ENCODE measurements at regions not wholly inside any gene's neighbourhood (a gene's known extent, or its start where the extent isn't known, plus 50 kb on each side); places are given as distances from the start of the nearest gene placed in this dataset.

DNA sequence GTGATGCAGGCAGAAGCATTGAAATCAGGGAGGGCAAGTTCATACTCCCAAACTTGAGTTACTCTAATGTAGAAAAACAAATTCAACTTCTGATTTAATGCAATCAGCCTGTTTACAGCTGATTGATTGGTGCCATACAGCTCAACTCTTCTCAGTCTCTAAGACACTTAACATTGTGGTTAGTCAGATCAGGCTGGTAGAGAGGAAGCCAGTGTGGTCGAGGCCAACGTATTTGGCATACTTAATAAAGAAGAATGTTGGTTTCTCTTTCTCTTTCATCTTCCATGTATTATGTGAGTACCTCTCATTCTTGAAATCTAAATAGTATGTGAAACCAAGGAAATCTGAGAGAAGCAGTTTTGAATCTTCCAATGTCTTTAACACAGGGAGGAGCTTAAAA is 255.0 kb upstream of the SLITRK1 start:
- TF ChIP-seq, protein P1, sequence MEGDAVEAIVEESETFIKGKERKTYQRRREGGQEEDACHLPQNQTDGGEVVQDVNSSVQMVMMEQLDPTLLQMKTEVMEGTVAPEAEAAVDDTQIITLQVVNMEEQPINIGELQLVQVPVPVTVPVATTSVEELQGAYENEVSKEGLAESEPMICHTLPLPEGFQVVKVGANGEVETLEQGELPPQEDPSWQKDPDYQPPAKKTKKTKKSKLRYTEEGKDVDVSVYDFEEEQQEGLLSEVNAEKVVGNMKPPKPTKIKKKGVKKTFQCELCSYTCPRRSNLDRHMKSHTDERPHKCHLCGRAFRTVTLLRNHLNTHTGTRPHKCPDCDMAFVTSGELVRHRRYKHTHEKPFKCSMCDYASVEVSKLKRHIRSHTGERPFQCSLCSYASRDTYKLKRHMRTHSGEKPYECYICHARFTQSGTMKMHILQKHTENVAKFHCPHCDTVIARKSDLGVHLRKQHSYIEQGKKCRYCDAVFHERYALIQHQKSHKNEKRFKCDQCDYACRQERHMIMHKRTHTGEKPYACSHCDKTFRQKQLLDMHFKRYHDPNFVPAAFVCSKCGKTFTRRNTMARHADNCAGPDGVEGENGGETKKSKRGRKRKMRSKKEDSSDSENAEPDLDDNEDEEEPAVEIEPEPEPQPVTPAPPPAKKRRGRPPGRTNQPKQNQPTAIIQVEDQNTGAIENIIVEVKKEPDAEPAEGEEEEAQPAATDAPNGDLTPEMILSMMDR (conservative IDR thresholded peaks at IDR 0.05; ENCODE audit: low read length), result no peak
- no peak for TF ChIP-seq EZH2phosphoT487 (IDR thresholded peaks at IDR 0.05; ENCODE audit: borderline replicate concordance)
